Endodermal cell (in vitro differentiated cells): ENCODE measurements at regions not wholly inside any gene's neighbourhood (a gene's known extent, or its start where the extent isn't known, plus 50 kb on each side); places are given as distances from the start of the nearest gene placed in this dataset.
"Not testable (repeated sequence)": the region's sequence is repeated elsewhere in the genome, so short reads cannot be mapped to it uniquely, and the experiment has no call there.

ENCODE experiments used
- DNase-seq: peaks from one replicate; pipeline ENCODE4 v3.0.0-alpha.2; 2017
- H3K27ac ChIP-seq: 2 replicates; pipeline ENCODE4 v1.5.1; 2013; ENCODE audit warnings: mild to moderate bottlenecking, low read depth, low read length, moderate library complexity
- H3K27me3 ChIP-seq: 2 replicates; pipeline ENCODE4 v1.6.1; 2013; ENCODE audit warnings: mild to moderate bottlenecking, low read length, moderate library complexity; ENCODE audit not compliant: insufficient read depth, control insufficient read depth, poor library complexity, severe bottlenecking
- H3K36me3 ChIP-seq: 2 replicates; pipeline ENCODE4 v1.7.0; 2013; ENCODE audit warnings: mild to moderate bottlenecking, low read length, moderate library complexity; ENCODE audit not compliant: control insufficient read depth, insufficient read depth
- H3K4me1 ChIP-seq: one replicate; pipeline ENCODE4 v1.7.0; 2013; ENCODE audit warnings: low read length; ENCODE audit not compliant: control insufficient read depth, insufficient read depth
- H3K4me3 ChIP-seq: 2 replicates; pipeline ENCODE4 v1.5.1; 2013; ENCODE audit warnings: mild to moderate bottlenecking, low read length, moderate library complexity
- H3K9ac ChIP-seq: 2 replicates; pipeline ENCODE4 v1.6.1; 2013; ENCODE audit warnings: mild to moderate bottlenecking, low read length, moderate library complexity; ENCODE audit not compliant: poor library complexity, severe bottlenecking; ENCODE audit errors: extremely low read depth
- H3K9me3 ChIP-seq: 2 replicates; pipeline ENCODE4 v1.6.1; 2013; ENCODE audit warnings: mild to moderate bottlenecking, low read length, moderate library complexity; ENCODE audit not compliant: control insufficient read depth
- H3K27ac Mint-ChIP-seq: 2 replicates; pipeline ENCODE4 v1.8.0; 2020; ENCODE audit warnings: mixed read lengths
- H3K27me3 Mint-ChIP-seq: 2 replicates; pipeline ENCODE4 v1.8.0; 2021; ENCODE audit warnings: mild to moderate bottlenecking, mixed read lengths; ENCODE audit not compliant: insufficient read depth
- H3K36me3 Mint-ChIP-seq: 2 replicates; pipeline ENCODE4 v1.8.0; 2020; ENCODE audit warnings: low read depth, mixed read lengths
- H3K4me1 Mint-ChIP-seq: 2 replicates; pipeline ENCODE4 v1.8.0; 2020; ENCODE audit warnings: mixed read lengths
- H3K4me3 Mint-ChIP-seq: 2 replicates; pipeline ENCODE4 v1.8.0; 2020; ENCODE audit warnings: mild to moderate bottlenecking, moderate library complexity, mixed read lengths
- H3K9me3 Mint-ChIP-seq: 2 replicates; pipeline ENCODE4 v1.8.0; 2020; ENCODE audit warnings: mild to moderate bottlenecking, mixed read lengths
- CTCF ChIP-seq: fragments of 200-600 bp; sonication (generic); conservative IDR thresholded peaks from 2 replicates; pipeline ENCODE4 v1.5.0; 2021; ENCODE audit warnings: antibody characterized with exemption, mild to moderate bottlenecking
- WGBS, 2 experiments: methylation state at CpG; one replicate each; pipeline versions ENCODE4 v1.1.5 to v1.1.7; 2013; ENCODE audit warnings: missing lambda C conversion rate in 2 of 2, mixed read lengths in 1 of 2; ENCODE audit not compliant: insufficient coverage in 1 of 2, insufficient read length in 1 of 2; 5-methylcytosine and 5-hydroxymethylcytosine counted together

GRCh38 chr12:131206630-131207299, 253.1 kb downstream of the ADGRD1 start:
- not testable (repeated sequence) for H3K9ac ChIP-seq, H3K9me3 Mint-ChIP-seq, DNase-seq, H3K4me3 Mint-ChIP-seq, H3K27me3 Mint-ChIP-seq, H3K4me3 ChIP-seq, H3K4me1 Mint-ChIP-seq, H3K36me3 ChIP-seq, H3K27me3 ChIP-seq, H3K4me1 ChIP-seq, H3K9me3 ChIP-seq, H3K36me3 Mint-ChIP-seq, H3K27ac ChIP-seq, H3K27ac Mint-ChIP-seq
- WGBS, 2 experiments: 93% methylated on average over 7 of the region's 19 CpGs; no CpG with 5 or more reads in 1 of the 2 experiments

GRCh38 chr12:131207300-131207660, 253.6 kb downstream of the ADGRD1 start:
- H3K9ac ChIP-seq, H3K36me3 Mint-ChIP-seq, H3K9me3 Mint-ChIP-seq, H3K36me3 ChIP-seq, H3K27me3 ChIP-seq, H3K4me3 Mint-ChIP-seq, H3K4me1 ChIP-seq, H3K27ac ChIP-seq, H3K27ac Mint-ChIP-seq, H3K4me3 ChIP-seq, H3K9me3 ChIP-seq, H3K4me1 Mint-ChIP-seq, DNase-seq, H3K27me3 Mint-ChIP-seq: not testable (repeated sequence)
- WGBS, 2 experiments: 88 to 95% methylated on average over 3 to 12 of the region's 12 CpGs

- H3K27me3 ChIP-seq, H3K36me3 ChIP-seq, H3K9me3 Mint-ChIP-seq, H3K27ac Mint-ChIP-seq, H3K9ac ChIP-seq, H3K4me1 Mint-ChIP-seq, H3K27ac ChIP-seq, H3K4me3 Mint-ChIP-seq, H3K4me3 ChIP-seq, H3K9me3 ChIP-seq, H3K36me3 Mint-ChIP-seq, H3K27me3 Mint-ChIP-seq, H3K4me1 ChIP-seq, DNase-seq: not testable (repeated sequence)
- WGBS, 2 experiments: 92 to 100% methylated on average over 2 to 12 of the region's 21 CpGs
Observed at GRCh38 chr12:131207841-131208240, 254.1 kb downstream of the ADGRD1 start.

GRCh38 chr12:131208425-131208824, 254.7 kb downstream of the ADGRD1 start:
- Mint-ChIP-seq H3K36me3 (no peaks in the 10 kb centered on the region), H3K27ac (no peak overlapping the region)

More at GRCh38 chr12:131208425-131208824, 254.7 kb downstream of the ADGRD1 start:
- Mint-ChIP-seq H3K9me3 (peaks cover 6% of the 10 kb centered on the region), H3K4me3 (no peak overlapping the region), H3K27me3 (peaks cover 3% of the 10 kb centered on the region), H3K4me1 (no peaks in the 10 kb centered on the region)
- no peak for TF ChIP-seq CTCF
- Histone ChIP-seq H3K36me3 (no peaks in the 10 kb centered on the region), H3K4me1 (no peaks in the 10 kb centered on the region), H3K27me3 (no peaks in the 10 kb centered on the region), H3K9ac (no peak overlapping the region), H3K4me3 (no peak overlapping the region), H3K9me3 (peaks cover 6% of the 10 kb centered on the region), H3K27ac (no peak overlapping the region)
- DNase-seq: peak; percentile 60
- WGBS, 2 experiments: 73 to 100% methylated on average over 2 to 5 of the region's 5 CpGs
